Smooth muscle cell (in vitro differentiated cells): ENCODE measurements at regions not wholly inside any gene's neighbourhood (a gene's known extent, or its start where the extent isn't known, plus 50 kb on each side); places are given as distances from the start of the nearest gene placed in this dataset.

Experiments used
- DNase-seq: peaks from one replicate; lab custom pipeline; 2025; ENCODE audit not compliant: unreplicated experiment; lab: John Stamatoyannopoulos, UW
- H2AFZ ChIP-seq: fragments of 200-600 bp; sonication (generic); 2 replicates; pipeline ENCODE4 v1.6.0; 2016; ENCODE audit warnings: antibody characterized with exemption, low read depth, mild to moderate bottlenecking
- H3F3A ChIP-seq: fragments of 200-600 bp; sonication (generic); 2 replicates; pipeline ENCODE4 v1.6.0; 2017; ENCODE audit warnings: antibody characterized with exemption, low read depth
- H3K27ac ChIP-seq: fragments of 200-600 bp; sonication (generic); 2 replicates; pipeline ENCODE4 v1.5.1; 2016; ENCODE audit warnings: low read depth, mild to moderate bottlenecking
- H3K27me3 ChIP-seq: fragments of 200-600 bp; sonication (generic); 2 replicates; pipeline ENCODE4 v1.6.1; 2016; ENCODE audit warnings: low read depth, mild to moderate bottlenecking
- H3K36me3 ChIP-seq: fragments of 200-600 bp; sonication (generic); 2 replicates; pipeline ENCODE4 v1.5.1; 2016; ENCODE audit warnings: low read depth
- H3K4me1 ChIP-seq: fragments of 200-600 bp; sonication (generic); 2 replicates; pipeline ENCODE4 v1.5.1; 2016; ENCODE audit warnings: low read depth
- H3K4me2 ChIP-seq: fragments of 200-600 bp; sonication (generic); 2 replicates; pipeline ENCODE4 v1.6.0; 2016; ENCODE audit warnings: mild to moderate bottlenecking
- H3K4me3 ChIP-seq: fragments of 200-600 bp; sonication (generic); 2 replicates; pipeline ENCODE4 v1.5.1; 2016; ENCODE audit warnings: mild to moderate bottlenecking
- H3K79me2 ChIP-seq: fragments of 200-600 bp; sonication (generic); 2 replicates; pipeline ENCODE4 v1.6.0; 2016; ENCODE audit warnings: low read depth, mild to moderate bottlenecking
- H3K9ac ChIP-seq: fragments of 200-600 bp; sonication (generic); 2 replicates; pipeline ENCODE4 v1.6.0; 2016; ENCODE audit warnings: low read depth
- H3K9me3 ChIP-seq: fragments of 200-600 bp; sonication (generic); replicated peaks from 2 replicates; pipeline ENCODE4 v1.5.1; 2016; ENCODE audit warnings: low read depth
- H4K20me1 ChIP-seq: fragments of 200-600 bp; sonication (generic); 2 replicates; pipeline ENCODE4 v1.6.0; 2016; ENCODE audit warnings: low read depth
- CTCF ChIP-seq: fragments of 200-600 bp; sonication (generic); IDR thresholded peaks from 2 replicates; pipeline ENCODE4 v1.5.1; 2017; ENCODE audit warnings: borderline replicate concordance, mild to moderate bottlenecking, antibody characterized with exemption; ENCODE audit not compliant: insufficient read depth, poor library complexity, severe bottlenecking
- WGBS: methylation state at CpG from one replicate; pipeline ENCODE4 v1.1.7; 2016; ENCODE audit warnings: low lambda C conversion rate; 5-methylcytosine and 5-hydroxymethylcytosine counted together

- no peak overlapping the region for H3K4me2 ChIP-seq
- TF ChIP-seq CTCF, result no peak
- no peaks in the 10 kb centered on the region for H3F3A ChIP-seq
- DNase-seq, result no peak
- no peak overlapping the region for H2AFZ ChIP-seq
- WGBS, result 74% methylated on average over 5 of the region's 5 CpGs
- H3K4me3 ChIP-seq, result no peak overlapping the region
- H3K27ac ChIP-seq, result no peak overlapping the region
- no peaks in the 10 kb centered on the region for H3K36me3 ChIP-seq
- no peaks in the 10 kb centered on the region for H3K79me2 ChIP-seq
- no peaks in the 10 kb centered on the region for H3K27me3 ChIP-seq
- H3K4me1 ChIP-seq, result no peaks in the 10 kb centered on the region
- no peak overlapping the region for H3K9ac ChIP-seq
- H3K9me3 ChIP-seq, result no peaks in the 10 kb centered on the region
- no peaks in the 10 kb centered on the region for H4K20me1 ChIP-seq
These were observed 394.6 kb downstream of the TECRL start for GRCh38 chr4:64014647-64015046.

- H2AFZ ChIP-seq, result no peak overlapping the region
- no peak overlapping the region for H3K4me2 ChIP-seq
- no peak for TF ChIP-seq CTCF
- H3K27ac ChIP-seq, result no peak overlapping the region
- H3K4me1 ChIP-seq, result no peaks in the 10 kb centered on the region
- no peak overlapping the region for H3K9ac ChIP-seq
- no peaks in the 10 kb centered on the region for H4K20me1 ChIP-seq
- no peaks in the 10 kb centered on the region for H3F3A ChIP-seq
- WGBS, result 85% methylated on average over 5 of the region's 5 CpGs
- no peaks in the 10 kb centered on the region for H3K36me3 ChIP-seq
- no peaks in the 10 kb centered on the region for H3K9me3 ChIP-seq
- DNase-seq, result no peak
- H3K79me2 ChIP-seq, result no peaks in the 10 kb centered on the region
- H3K4me3 ChIP-seq, result no peak overlapping the region
- no peaks in the 10 kb centered on the region for H3K27me3 ChIP-seq
These were observed 407.9 kb downstream of the TECRL start for GRCh38 chr4:64001229-64001898.

- H3K27ac ChIP-seq, result no peak overlapping the region
- no peak overlapping the region for H2AFZ ChIP-seq
- H3K9ac ChIP-seq, result no peak overlapping the region
- H3K9me3 ChIP-seq, result no peaks in the 10 kb centered on the region
- H3K36me3 ChIP-seq, result no peaks in the 10 kb centered on the region
- DNase-seq, result no peak
- H3K4me3 ChIP-seq, result no peak overlapping the region
- no peak for TF ChIP-seq CTCF
- no peak overlapping the region for H3K4me2 ChIP-seq
- H4K20me1 ChIP-seq, result no peaks in the 10 kb centered on the region
- H3F3A ChIP-seq, result no peaks in the 10 kb centered on the region
- H3K27me3 ChIP-seq, result no peaks in the 10 kb centered on the region
- H3K4me1 ChIP-seq, result no peaks in the 10 kb centered on the region
- no peaks in the 10 kb centered on the region for H3K79me2 ChIP-seq
These were observed 409.0 kb downstream of the TECRL start for GRCh38 chr4:64000241-64000640.

- Histone ChIP-seq H3K4me1 (no peaks in the 10 kb centered on the region), H3K9ac (no peak overlapping the region), H3K27me3 (no peaks in the 10 kb centered on the region), H3K79me2 (no peaks in the 10 kb centered on the region), H4K20me1 (no peaks in the 10 kb centered on the region), H3F3A (no peaks in the 10 kb centered on the region), H3K4me3 (no peak overlapping the region), H3K4me2 (no peak overlapping the region), H2AFZ (no peak overlapping the region), H3K36me3 (no peaks in the 10 kb centered on the region), H3K27ac (no peak overlapping the region), H3K9me3 (peaks cover 10% of the 10 kb centered on the region)
- 66% methylated on average over 1 of the region's 1 CpG for WGBS
- no peak for DNase-seq
- TF ChIP-seq CTCF, result no peak
These were observed 423.0 kb downstream of the TECRL start for GRCh38 chr4:63986253-63986652.
